Activated B cell treated with CpG ODN at 0.5 μM for 24 hours (primary cell): ENCODE measurements at regions not wholly inside any gene's neighbourhood (a gene's known extent, or its start where the extent isn't known, plus 50 kb on each side); places are given as distances from the start of the nearest gene placed in this dataset.
"Not testable (repeated sequence)": the region's sequence is repeated elsewhere in the genome, so short reads cannot be mapped to it uniquely, and the experiment has no call there.

ENCODE experiments used
- ATAC-seq: fragments of 200-7000 bp; cut with Tn5 transposase; one replicate; pipeline ENCODE4 v1.10.0; 2021; ENCODE audit warnings: low read depth, mild to moderate bottlenecking, moderate library complexity
- CTCF ChIA-PET: fragments of 350-600 bp; sonication (Branson Sonifier 250); formaldehyde crosslinking; loops from one replicate; lab custom pipeline; 2021; ENCODE audit warnings: antibody characterized with exemption; lab: Charles Lee
- POLR2A ChIA-PET: fragments of 350-600 bp; sonication (Branson Sonifier 250); formaldehyde crosslinking; loops from one replicate; lab custom pipeline; 2021; ENCODE audit warnings: antibody characterized with exemption; lab: Charles Lee
- DNase-seq: peaks from one replicate; pipeline ENCODE4 v3.0.0; 2022
- H3K27ac Mint-ChIP-seq: one replicate; pipeline ENCODE4 v1.8.0; 2020; ENCODE audit warnings: mixed read lengths
- H3K27me3 Mint-ChIP-seq: one replicate; pipeline ENCODE4 v1.8.0; 2021; ENCODE audit warnings: mixed read lengths
- H3K36me3 Mint-ChIP-seq: one replicate; pipeline ENCODE4 v1.8.0; 2021; ENCODE audit warnings: low read depth, mixed read lengths
- H3K4me1 Mint-ChIP-seq: one replicate; pipeline ENCODE4 v1.8.0; 2021; ENCODE audit warnings: mixed read lengths
- H3K4me3 Mint-ChIP-seq: one replicate; pipeline ENCODE4 v1.8.0; 2020; ENCODE audit warnings: mild to moderate bottlenecking, mixed read lengths
- H3K9me3 Mint-ChIP-seq: one replicate; pipeline ENCODE4 v1.8.0; 2020; ENCODE audit warnings: mixed read lengths
- CTCF ChIP-seq: fragments of 200-600 bp; IDR thresholded peaks from one replicate; pipeline ENCODE4 v1.8.0; 2022; ENCODE audit warnings: antibody characterized with exemption, mild to moderate bottlenecking
- intact Hi-C: fragments of 100-400 bp; cut with micrococcal nuclease; formaldehyde crosslinking; loops from one replicate; pipeline ENCODE4 v1.15.1; 2024

GRCh38 chr7:85285527-85285926 is 98.7 kb upstream of the SEMA3D start:
- DNase-seq (no peak), ATAC-seq (no peak)
- Mint-ChIP-seq H3K27ac (no peak overlapping the region), H3K4me1 (peaks cover 18% of the 10 kb centered on the region), H3K9me3 (no peaks in the 10 kb centered on the region), H3K27me3 (no peaks in the 10 kb centered on the region), H3K4me3 (no peak overlapping the region), H3K36me3 (no peaks in the 10 kb centered on the region)
- POLR2A ChIA-PET: no interaction called here
- CTCF ChIA-PET: no interaction called here
- intact Hi-C loops: no loop called here
- no peak for TF ChIP-seq CTCF

DNA sequence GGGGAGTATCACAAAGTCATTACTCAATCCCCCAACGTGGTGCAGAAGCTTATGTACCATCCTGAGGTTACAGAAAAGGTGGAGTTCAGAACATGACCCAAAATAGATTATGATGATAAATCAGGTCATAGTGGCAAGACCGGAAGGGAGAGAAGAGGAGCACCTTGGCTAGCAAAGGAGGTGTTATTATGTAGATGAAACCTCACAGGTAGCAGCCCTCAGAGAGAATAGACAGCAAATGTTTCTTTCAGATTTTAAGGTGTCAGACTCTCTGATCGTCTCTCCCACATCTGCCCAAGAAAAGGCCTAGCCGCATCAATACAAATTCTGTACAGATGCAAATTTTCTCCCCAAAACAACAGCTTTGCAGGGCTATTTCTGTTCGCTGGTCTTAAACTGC is 88.3 kb upstream of the SEMA3D start:
- TF ChIP-seq CTCF: no peak
- H3K4me1 Mint-ChIP-seq: no peaks in the 10 kb centered on the region
- DNase-seq (no peak), ATAC-seq (no peak)
- no peak overlapping the region for H3K27ac Mint-ChIP-seq
- no peaks in the 10 kb centered on the region for H3K36me3 Mint-ChIP-seq
- CTCF ChIA-PET: no interaction called here
- no peak overlapping the region for H3K4me3 Mint-ChIP-seq
- H3K9me3 Mint-ChIP-seq: no peaks in the 10 kb centered on the region
- intact Hi-C loops: no loop called here
- POLR2A ChIA-PET: no interaction called here
- no peaks in the 10 kb centered on the region for H3K27me3 Mint-ChIP-seq

DNA sequence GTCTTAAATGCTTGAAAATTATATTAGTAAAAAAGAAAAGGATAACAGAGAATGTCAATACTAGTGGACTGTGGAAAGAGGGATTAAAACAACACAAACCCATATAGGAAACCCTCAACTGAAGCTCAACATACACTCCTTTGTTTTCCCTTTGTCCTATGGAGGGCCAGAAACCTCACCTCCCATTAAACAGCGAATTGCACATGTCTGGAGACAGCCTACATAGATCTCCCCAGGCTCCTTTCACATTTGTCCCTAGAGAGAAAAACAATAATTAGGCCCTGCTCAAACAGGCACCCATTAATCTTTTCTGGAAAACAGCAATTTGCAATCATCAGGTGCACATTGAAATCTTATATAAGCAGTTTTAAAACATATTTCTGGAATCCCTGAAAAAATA is 87.6 kb upstream of the SEMA3D start:
- CTCF ChIA-PET: no interaction called here
- TF ChIP-seq CTCF: no peak
- H3K36me3 Mint-ChIP-seq: no peaks in the 10 kb centered on the region
- POLR2A ChIA-PET: no interaction called here
- ATAC-seq (no peak), DNase-seq (no peak)
- no peaks in the 10 kb centered on the region for H3K9me3 Mint-ChIP-seq
- no peaks in the 10 kb centered on the region for H3K4me1 Mint-ChIP-seq
- intact Hi-C loops: no loop called here
- no peak overlapping the region for H3K27ac Mint-ChIP-seq
- H3K4me3 Mint-ChIP-seq: no peak overlapping the region
- H3K27me3 Mint-ChIP-seq: no peaks in the 10 kb centered on the region

GRCh38 chr7:85262891-85263290 is 76.0 kb upstream of the SEMA3D start:
- no peaks in the 10 kb centered on the region for H3K27me3 Mint-ChIP-seq
- H3K4me1 Mint-ChIP-seq: no peaks in the 10 kb centered on the region
- no peak for ATAC-seq
- H3K4me3 Mint-ChIP-seq: no peak overlapping the region
- no peak for DNase-seq
- H3K9me3 Mint-ChIP-seq: peaks cover 4% of the 10 kb centered on the region
- no peak overlapping the region for H3K27ac Mint-ChIP-seq
- ChIA-PET POLR2A (no interaction called here), CTCF (no interaction called here)
- intact Hi-C loops: no loop called here
- no peak for TF ChIP-seq CTCF
- H3K36me3 Mint-ChIP-seq: no peaks in the 10 kb centered on the region

DNA sequence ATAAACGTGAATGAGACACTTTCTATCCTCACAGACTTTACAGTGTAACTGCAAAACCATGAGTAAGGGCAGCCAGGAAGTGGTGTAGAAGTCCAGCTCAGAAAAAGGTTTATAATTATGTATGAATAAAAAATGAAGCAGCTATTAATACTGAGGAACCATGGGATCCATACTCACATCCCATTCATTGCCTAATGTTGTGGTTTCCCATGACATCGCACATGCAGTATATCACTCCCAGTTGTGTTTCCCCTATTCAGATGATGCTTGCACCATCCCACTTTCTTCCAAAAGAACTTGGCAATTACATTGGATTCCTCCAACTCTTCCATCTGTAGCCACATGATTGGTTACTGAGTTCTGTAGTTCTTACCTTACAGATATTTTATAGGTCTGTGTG is 74.5 kb upstream of the SEMA3D start:
- Mint-ChIP-seq H3K4me1 (no peaks in the 10 kb centered on the region), H3K27ac (no peak overlapping the region), H3K4me3 (no peak overlapping the region), H3K36me3 (no peaks in the 10 kb centered on the region), H3K9me3 (no peaks in the 10 kb centered on the region), H3K27me3 (no peaks in the 10 kb centered on the region)
- intact Hi-C loops: no loop called here
- ATAC-seq (no peak), DNase-seq (no peak)
- TF ChIP-seq CTCF: no peak
- ChIA-PET CTCF (no interaction called here), POLR2A (no interaction called here)

DNA sequence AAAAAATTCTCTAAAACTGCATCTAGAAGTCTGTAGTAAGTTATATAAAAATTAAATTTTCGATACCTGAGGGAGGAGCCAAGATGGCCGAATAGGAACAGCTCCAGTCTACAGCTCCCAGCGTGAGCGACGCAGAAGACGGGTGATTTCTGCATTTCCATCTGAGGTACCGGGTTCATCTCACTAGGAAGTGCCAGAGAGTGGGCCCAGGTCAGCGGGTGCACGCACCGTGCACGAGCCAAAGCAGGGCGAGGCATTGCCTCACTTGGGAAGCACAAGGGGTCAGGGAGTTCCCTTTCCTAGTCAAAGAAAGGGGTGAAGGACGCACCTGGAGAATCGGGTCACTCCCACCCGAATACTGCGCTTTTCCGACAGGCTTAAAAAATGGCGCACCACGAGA is 62.9 kb upstream of the SEMA3D start:
- ATAC-seq, CTCF ChIA-PET, POLR2A ChIA-PET, H3K27me3 Mint-ChIP-seq, H3K4me1 Mint-ChIP-seq, H3K27ac Mint-ChIP-seq, H3K4me3 Mint-ChIP-seq, H3K36me3 Mint-ChIP-seq, intact Hi-C loops, DNase-seq: not testable (repeated sequence)
- peaks cover 10% of the 10 kb centered on the region for H3K9me3 Mint-ChIP-seq
